NCI-H510A treated with DMSO at 0.1 percent for 48 hours (cell line): ENCODE measurements at regions not wholly inside any gene's neighbourhood (a gene's known extent, or its start where the extent isn't known, plus 50 kb on each side); places are given as distances from the start of the nearest gene placed in this dataset.

ENCODE experiments used
- DNase-seq: peaks from one replicate; lab custom pipeline; 2025; lab: John Stamatoyannopoulos, UW

DNA sequence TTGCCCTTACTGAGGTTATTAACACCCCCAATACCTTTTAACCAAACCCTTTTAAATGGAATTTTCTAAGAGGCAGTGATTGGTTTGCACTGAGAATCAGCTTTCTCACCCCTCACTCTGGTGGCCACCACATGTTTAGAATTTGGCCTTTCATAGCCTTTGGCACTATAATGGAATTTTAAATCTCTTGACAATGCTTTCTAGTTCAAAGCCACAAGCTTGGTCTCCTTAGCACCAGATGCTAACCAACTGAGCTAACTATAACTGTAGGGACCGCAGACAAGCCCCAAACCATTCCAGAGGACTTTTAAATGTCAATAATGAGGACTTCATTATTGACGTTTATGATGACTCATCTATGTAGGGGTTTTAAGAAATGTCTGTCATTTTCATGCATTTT is 238.7 kb upstream of the SNX7 start:
- DNase-seq: no peak

DNA sequence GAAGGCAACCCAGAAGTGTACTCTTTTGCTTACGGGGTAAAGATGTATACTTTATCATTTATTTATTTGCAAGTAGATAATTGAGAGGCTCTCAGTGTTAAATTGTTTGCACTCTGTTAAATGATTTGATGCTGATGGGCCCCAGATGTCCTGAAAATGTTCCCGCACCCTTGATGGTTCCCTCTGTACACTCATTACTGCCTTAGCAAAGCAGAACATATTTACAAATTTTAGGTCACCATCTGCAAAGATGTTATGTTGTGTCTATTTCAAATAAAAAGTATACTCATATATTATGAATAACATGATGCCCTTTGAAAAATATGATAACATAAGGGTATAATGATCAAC is 240.5 kb upstream of the SNX7 start:
- DNase-seq: peak; percentile 14

DNA sequence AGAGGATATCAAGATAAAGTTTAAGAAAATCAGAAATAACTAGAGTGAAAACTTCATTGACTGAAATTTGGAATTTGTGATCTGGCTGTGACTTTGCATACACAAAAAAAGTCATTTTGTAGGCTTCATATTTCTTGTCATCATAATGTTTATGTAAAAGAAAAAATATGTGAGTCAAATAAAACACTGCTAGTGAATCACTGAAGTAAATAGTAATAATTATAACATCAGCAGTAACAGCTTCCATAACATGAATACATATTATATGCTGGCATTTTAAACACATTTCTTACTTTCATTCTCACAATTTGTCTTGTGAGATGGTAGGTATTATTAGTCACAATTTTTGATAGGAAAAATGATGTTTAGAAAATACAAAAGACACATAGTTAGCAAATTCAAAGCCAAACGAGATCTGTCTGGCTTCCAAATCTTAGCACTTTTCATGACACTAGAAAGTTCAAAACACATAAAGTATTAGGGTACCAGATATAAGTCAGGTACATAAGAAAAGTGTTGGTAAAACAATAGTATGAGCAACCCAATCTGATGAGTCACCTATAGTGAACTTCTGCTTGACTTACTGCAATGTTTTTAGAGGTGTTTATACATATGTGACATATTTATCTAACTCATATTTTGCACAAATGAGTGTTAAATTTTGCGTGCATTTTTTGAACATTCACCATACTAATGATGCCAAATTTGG is 241.0 kb upstream of the SNX7 start:
- no peak for DNase-seq

DNA sequence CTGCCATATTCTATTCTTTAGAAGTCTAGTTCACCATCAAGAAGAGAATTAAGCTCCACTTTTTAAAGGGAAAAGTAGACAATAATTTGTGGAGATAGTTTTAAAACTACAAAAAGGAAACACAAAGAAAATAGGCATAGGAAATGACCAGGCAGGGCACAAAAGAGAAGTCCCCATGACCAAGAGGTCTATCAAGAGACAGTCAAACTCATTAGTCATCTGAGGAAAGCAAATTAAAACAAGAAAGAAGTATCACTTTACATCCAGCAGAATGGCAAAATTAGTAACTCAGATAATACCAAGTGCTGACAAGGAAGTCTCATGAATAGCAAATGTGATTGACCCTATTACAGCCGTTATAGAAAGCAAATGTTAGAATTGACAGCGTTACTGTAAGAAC is 243.7 kb upstream of the SNX7 start:
- DNase-seq: no peak

DNA sequence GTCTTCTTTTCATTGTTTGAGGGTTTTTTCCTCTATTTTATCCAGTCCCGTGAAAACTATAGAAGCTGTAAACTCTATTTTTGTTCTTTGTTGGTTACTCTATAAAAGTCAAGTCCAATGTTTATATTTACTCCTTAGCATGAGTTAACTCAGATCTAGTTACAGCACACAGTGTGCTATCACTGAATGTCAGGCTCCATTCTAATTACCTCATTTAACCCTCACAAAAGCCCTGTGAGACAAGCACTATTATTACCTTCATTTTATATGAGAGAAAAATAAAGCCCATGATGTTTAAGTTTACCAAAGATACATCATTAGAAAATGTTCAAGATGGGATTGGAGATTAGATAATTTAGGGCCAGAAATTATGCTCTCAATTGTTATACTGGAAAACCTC is 251.4 kb upstream of the SNX7 start:
- no peak for DNase-seq

DNA sequence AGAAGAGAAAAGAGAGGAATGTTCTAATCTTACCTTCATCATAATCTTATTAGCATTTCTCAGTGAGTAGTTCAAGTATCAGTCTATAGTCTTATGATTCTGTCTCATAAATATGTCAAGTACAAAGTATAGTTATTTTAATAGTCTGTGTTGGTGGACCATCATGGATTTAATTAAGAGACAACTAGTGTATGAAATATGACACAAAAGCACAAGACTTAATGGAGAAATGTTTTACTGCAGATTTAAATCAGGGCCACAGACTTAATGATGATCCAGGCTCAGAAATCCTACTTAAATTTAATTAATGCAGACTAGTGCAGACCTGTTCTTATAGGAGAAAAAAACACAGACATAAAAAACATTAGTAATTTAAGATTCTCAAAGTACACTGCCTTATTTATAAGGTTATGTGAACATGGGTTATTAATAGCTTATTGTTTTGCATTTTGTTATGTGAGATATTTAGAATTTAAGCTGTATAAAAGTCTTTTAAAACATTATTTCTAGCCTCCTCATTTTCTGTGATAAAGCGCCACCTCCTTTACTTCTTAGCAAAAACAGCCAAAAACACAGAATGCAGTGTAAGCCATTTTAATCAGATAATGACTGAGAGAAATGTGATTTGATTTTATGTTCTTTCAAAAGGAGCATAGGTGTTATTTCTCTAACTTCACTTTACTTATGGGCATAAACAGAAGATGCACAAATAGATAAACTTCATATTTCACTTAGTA is 255.0 kb upstream of the SNX7 start:
- no peak for DNase-seq

DNA sequence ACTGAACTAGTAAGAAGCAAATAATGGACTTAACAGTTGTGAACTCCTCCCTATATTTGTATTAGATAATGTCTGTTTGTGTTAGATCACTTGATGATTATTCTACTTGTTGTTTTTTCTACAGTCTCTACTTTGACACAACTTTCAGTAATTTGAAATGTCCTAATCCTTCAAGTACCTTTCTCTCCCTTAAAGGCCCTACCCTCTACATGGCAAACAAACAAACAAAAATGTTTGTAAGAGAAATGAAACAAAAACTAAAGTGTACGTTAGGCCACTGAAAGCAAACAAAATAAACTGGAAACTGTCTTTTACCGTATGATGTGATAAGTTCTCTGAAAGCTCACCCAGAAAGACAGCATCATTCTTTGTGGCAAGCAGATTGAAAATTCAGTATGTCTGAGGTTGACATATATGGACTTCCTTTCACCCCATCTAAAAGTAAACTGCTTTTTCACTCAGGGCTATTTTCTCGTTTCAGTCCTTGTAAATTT is 255.9 kb upstream of the SNX7 start:
- DNase-seq: no peak

GRCh38 chr1:98404866-98405265 is 256.7 kb upstream of the SNX7 start:
- DNase-seq: no peak

GRCh38 chr1:98403963-98404480 is 257.5 kb upstream of the SNX7 start:
- DNase-seq: no peak

- no peak for DNase-seq
Measured at GRCh38 chr1:98402860-98403259, 258.7 kb upstream of the SNX7 start.

DNA sequence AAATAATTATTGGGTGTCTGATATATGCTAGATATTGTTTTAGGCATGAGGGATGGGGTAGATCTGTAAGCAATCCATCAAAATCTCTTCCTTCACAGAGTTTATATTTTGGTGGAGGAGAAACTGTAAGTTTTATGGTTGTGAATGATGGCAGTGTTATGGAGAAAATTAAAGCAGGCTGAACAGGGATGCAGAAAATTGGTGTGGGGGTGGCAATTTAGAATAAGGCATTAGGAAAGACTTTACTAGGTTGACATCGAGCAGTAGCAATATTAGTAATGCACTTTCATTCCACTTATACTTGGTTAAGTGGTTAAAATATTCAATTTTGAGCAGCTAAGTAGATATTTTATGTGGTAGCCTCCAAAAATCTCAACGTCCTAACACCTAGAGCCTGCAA is 261.1 kb upstream of the SNX7 start:
- no peak for DNase-seq

- DNase-seq: no peak
Measured at GRCh38 chr1:98399218-98399617, 262.3 kb upstream of the SNX7 start.

DNA sequence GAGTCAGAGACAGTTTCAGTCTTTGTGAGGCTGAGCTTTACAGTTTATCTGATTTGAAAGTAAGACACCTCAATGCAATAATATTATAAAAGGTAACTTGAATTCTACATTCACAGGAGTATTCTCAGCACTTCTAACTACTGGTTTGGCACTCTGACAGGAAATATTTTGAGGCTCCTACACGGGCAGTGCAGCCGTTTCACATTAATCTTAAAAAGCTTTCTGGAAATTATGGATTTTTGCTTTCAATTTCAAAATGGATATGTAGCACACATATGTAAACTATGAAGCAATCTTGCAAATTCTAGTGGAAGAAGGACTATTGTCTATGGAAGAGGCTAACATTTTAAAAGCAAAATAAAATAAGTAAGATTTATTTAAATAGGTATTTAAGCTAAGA is 262.9 kb upstream of the SNX7 start:
- DNase-seq: no peak

DNA sequence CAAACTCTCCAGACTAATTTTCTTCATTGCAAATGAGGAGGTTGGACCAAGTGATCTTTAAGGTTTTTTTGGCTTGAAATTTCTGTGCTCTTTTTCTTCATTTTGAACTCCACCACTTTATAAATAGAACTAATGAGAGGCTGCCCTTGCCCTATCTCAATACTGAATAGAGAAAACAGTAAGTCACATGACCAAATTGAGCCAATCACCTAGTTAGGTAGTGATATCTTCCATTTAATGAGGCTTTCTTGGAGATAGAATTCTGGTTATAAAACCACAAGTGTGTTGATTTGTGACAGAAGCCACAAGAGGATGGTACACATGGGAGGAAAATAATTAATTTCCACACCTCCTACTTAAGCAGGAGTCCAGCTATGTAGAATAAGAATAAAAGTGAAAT is 263.4 kb upstream of the SNX7 start:
- DNase-seq: no peak

DNA sequence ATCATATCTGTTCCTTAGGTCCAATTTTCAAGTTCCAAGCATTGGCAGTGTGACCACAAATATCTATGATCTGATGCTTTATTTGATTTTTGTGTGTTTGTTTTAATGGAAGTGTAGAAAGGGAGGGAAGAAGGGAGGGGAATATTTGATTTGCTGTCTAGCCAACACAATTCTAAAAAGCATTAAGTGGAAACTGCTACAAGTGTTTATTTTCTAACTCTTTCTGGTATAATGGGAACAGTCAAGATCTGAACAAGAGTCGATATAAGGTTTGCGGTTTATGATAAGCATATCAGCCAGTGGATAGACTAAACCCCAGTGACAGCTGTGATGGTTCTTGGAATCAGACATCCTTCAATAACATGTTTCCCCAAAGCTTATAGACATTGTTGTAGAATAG is 267.8 kb upstream of the SNX7 start:
- DNase-seq: no peak

DNA sequence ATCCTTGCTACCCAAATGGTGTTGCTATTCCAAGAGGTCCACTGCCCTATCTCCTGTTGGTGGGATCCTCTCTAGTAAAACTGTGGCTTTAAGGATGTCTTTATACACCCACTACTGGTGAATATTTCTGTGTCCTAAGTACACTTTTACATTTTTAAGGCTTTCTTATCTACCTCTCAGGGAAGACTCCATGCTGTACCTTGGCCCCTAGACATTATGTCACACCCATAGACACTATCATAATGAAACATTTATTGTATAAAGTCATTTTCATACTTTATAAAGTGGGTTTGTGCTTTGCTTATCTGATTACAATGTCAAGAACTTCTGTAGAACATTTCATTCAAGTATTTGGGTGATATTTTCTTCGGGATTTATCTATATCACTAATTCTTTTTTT is 270.3 kb upstream of the SNX7 start:
- DNase-seq: no peak

- no peak for DNase-seq
Measured at GRCh38 chr1:98389809-98390208, 271.7 kb upstream of the SNX7 start.

GRCh38 chr1:98388441-98388840 is 273.1 kb upstream of the SNX7 start:
- no peak for DNase-seq

DNA sequence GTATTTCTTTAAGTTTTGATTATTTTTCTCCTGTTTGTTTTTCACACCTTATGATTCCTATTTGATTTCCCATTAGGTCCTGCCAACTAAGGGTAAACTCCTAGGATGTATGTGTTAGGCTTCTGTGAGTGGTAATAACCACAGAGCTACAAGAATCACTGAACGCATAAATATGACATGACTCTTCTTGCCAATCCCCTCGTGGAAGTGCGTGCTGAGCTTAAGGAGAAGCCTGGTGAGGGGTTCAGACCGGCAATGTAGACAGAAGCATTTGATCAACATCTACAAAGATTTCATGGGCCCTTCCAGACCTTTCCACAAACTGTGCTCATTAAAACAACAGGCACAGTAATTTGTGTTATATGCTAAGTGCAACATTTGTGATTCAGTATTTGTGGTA is 273.8 kb upstream of the SNX7 start:
- DNase-seq: no peak

DNA sequence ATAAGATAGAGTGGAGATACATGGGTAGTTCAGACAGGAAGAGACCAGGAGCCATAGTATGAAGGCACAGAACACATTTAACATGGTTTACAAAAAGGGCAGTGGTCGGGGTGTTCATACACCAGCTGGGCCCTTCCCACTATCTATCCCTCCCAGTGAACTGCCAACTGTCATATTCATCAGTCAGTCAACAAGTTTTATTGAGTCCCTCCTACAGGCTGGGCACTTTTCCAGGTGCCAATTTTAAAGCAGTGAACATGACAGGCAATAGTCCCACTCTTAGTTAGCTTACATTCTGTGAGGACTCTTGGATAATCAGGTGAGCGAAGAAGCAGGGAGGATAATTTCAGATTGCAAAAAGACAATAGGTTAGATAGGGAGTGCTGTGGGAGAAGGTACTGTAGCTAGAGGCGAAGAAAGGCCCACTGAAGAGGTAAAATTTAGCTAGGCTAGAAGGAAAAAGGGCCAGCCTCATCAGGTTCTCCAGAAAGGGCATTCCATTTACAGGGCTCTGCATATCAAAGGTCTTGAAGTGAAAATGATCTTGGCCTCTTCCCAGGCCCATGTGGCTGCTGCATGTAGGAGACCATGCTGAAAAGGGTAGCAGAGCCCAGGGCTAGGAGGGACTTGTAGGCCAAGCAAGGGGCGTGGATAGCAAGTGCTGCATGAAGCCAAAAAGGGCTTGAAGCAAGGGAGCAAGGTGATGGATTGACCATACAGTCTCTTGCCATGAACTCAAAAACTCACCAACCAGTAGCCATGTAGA is 274.7 kb upstream of the SNX7 start:
- DNase-seq: no peak

DNA sequence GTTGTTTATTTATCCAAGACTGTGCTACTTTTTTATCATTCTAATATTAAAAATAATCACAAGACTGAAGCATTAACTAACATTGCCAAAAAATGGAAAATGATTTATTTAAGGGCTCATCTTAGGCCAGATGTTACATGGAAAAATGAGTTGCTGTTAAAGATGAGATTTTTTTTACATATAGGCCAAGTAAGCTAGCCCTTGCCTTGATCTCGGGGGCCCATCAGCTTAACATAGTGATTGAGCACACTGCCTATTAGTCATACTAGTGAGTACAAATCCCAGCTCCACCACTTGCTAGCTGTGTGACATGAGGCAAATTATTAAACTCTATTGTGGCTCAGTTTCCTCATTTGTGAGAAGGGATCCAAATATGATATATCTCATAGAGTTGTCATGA is 275.9 kb upstream of the SNX7 start:
- DNase-seq: no peak

- no peak for DNase-seq
Measured at GRCh38 chr1:98384461-98385141, 276.9 kb upstream of the SNX7 start.
